Neural progenitor cell (in vitro differentiated cells): ENCODE measurements at regions not wholly inside any gene's neighbourhood (a gene's known extent, or its start where the extent isn't known, plus 50 kb on each side); places are given as distances from the start of the nearest gene placed in this dataset.

Source experiments
- CTCF ChIP-seq: fragments of 200-600 bp; sonication (generic); IDR thresholded peaks from 2 replicates; pipeline ENCODE4 v1.5.1; 2017; ENCODE audit warnings: antibody characterized with exemption, mild to moderate bottlenecking
- EZH2phosphoT487 ChIP-seq: fragments of 200-600 bp; sonication (generic); IDR thresholded peaks from 2 replicates; pipeline ENCODE4 v1.6.1; 2017; ENCODE audit warnings: antibody characterized with exemption

- TF ChIP-seq EZH2phosphoT487, result no peak
- no peak for TF ChIP-seq CTCF
These were observed 185.5 kb upstream of the ANKH start for GRCh38 chr5:15056988-15057592.
